ENCODE measurements at regions not wholly inside any gene's neighbourhood (a gene's known extent, or its start where the extent isn't known, plus 50 kb on each side); places are given as distances from the start of the nearest gene placed in this dataset.

GRCh38 chr9:82736701-82737100 lies 326.2 kb downstream of the RASEF start:
- Histone ChIP-seq H3K4me3 (no peak overlapping the region), H3K9me3 (no peaks in the 10 kb centered on the region), H3K27me3 (no peaks in the 10 kb centered on the region), H3K27ac (no peak overlapping the region), H3K4me1 (no peaks in the 10 kb centered on the region), H3K36me3 (no peaks in the 10 kb centered on the region)
- DNase-seq (ENCODE audit: low spot score in 2 of 2), result no peak
- TF ChIP-seq POLR2A (IDR thresholded peaks at IDR 0.05) (no peak), POLR2AphosphoS5 (IDR thresholded peaks at IDR 0.05) (no peak), CTCF (IDR thresholded peaks at IDR 0.05) (no peak), EP300 (IDR thresholded peaks at IDR 0.05) (no peak)
- 68% methylated on average over 2 of the region's 2 CpGs for WGBS

GRCh38 chr9:82745919-82746318 lies 317.0 kb downstream of the RASEF start:
- no peak for TF ChIP-seq POLR2A (IDR thresholded peaks at IDR 0.05)
- TF ChIP-seq EP300 (IDR thresholded peaks at IDR 0.05), result no peak
- no peak for TF ChIP-seq POLR2AphosphoS5 (IDR thresholded peaks at IDR 0.05)
- no peak for TF ChIP-seq CTCF (IDR thresholded peaks at IDR 0.05)
- Histone ChIP-seq H3K9me3 (no peaks in the 10 kb centered on the region), H3K27me3 (no peaks in the 10 kb centered on the region), H3K27ac (no peak overlapping the region), H3K36me3 (no peaks in the 10 kb centered on the region), H3K4me3 (no peak overlapping the region), H3K4me1 (no peaks in the 10 kb centered on the region)
- no peak for DNase-seq (ENCODE audit: low spot score in 2 of 2)
- WGBS, result 76% methylated on average over 2 of the region's 2 CpGs

GRCh38 chr9:82750411-82750913 lies 312.5 kb downstream of the RASEF start:
- Histone ChIP-seq H3K4me3 (no peak overlapping the region), H3K27me3 (no peaks in the 10 kb centered on the region), H3K4me1 (no peaks in the 10 kb centered on the region), H3K9me3 (no peaks in the 10 kb centered on the region), H3K27ac (no peak overlapping the region), H3K36me3 (no peaks in the 10 kb centered on the region)
- TF ChIP-seq EP300 (IDR thresholded peaks at IDR 0.05), result no peak
- no peak for TF ChIP-seq POLR2AphosphoS5 (IDR thresholded peaks at IDR 0.05)
- TF ChIP-seq CTCF (IDR thresholded peaks at IDR 0.05), result no peak
- no peak for TF ChIP-seq POLR2A (IDR thresholded peaks at IDR 0.05)
- DNase-seq (ENCODE audit: low spot score in 2 of 2), result no peak
- WGBS, result 67% methylated on average over 7 of the region's 7 CpGs

GRCh38 chr9:82757924-82758323 lies 305.0 kb downstream of the RASEF start:
- TF ChIP-seq EP300 (IDR thresholded peaks at IDR 0.05) (no peak), POLR2AphosphoS5 (IDR thresholded peaks at IDR 0.05) (no peak), POLR2A (IDR thresholded peaks at IDR 0.05) (no peak), CTCF (IDR thresholded peaks at IDR 0.05) (no peak)
- no peaks in the 10 kb centered on the region for H3K9me3 ChIP-seq
- no peak overlapping the region for H3K27ac ChIP-seq
- no peaks in the 10 kb centered on the region for H3K36me3 ChIP-seq
- no peaks in the 10 kb centered on the region for H3K27me3 ChIP-seq
- WGBS, result 0% methylated on average over 1 of the region's 1 CpG
- no peak for DNase-seq (ENCODE audit: low spot score in 2 of 2)
- H3K4me1 ChIP-seq, result no peaks in the 10 kb centered on the region
- H3K4me3 ChIP-seq, result no peak overlapping the region

GRCh38 chr9:82761027-82761426 lies 301.9 kb downstream of the RASEF start:
- Histone ChIP-seq H3K27ac (no peak overlapping the region), H3K27me3 (no peaks in the 10 kb centered on the region), H3K4me1 (no peaks in the 10 kb centered on the region), H3K36me3 (no peaks in the 10 kb centered on the region), H3K4me3 (no peak overlapping the region), H3K9me3 (no peaks in the 10 kb centered on the region)
- no peak for TF ChIP-seq POLR2AphosphoS5 (IDR thresholded peaks at IDR 0.05)
- no peak for DNase-seq (ENCODE audit: low spot score in 2 of 2)
- 89% methylated on average over 1 of the region's 1 CpG for WGBS

GRCh38 chr9:82761956-82762355 lies 301.0 kb downstream of the RASEF start:
- H3K4me3 ChIP-seq, result no peak overlapping the region
- no peaks in the 10 kb centered on the region for H3K27me3 ChIP-seq
- 86% methylated on average over 2 of the region's 3 CpGs for WGBS
- DNase-seq (ENCODE audit: low spot score in 2 of 2), result no peak
- H3K4me1 ChIP-seq, result no peaks in the 10 kb centered on the region
- H3K9me3 ChIP-seq, result no peaks in the 10 kb centered on the region
- no peaks in the 10 kb centered on the region for H3K36me3 ChIP-seq
- no peak for TF ChIP-seq POLR2A (IDR thresholded peaks at IDR 0.05)
- no peak for TF ChIP-seq CTCF (IDR thresholded peaks at IDR 0.05)
- TF ChIP-seq POLR2AphosphoS5 (IDR thresholded peaks at IDR 0.05), result no peak
- TF ChIP-seq EP300 (IDR thresholded peaks at IDR 0.05), result no peak
- H3K27ac ChIP-seq, result no peak overlapping the region

Measured in suprapubic skin (tissue), 4 donors.